ENCODE measurements at regions not wholly inside any gene's neighbourhood (a gene's known extent, or its start where the extent isn't known, plus 50 kb on each side); places are given as distances from the start of the nearest gene placed in this dataset.

- Histone ChIP-seq H3K27me3 (no peaks in the 10 kb centered on the region), H3K36me3 (no peaks in the 10 kb centered on the region), H3K4me3 (no peak overlapping the region), H3K9me3 (no peaks in the 10 kb centered on the region)
- no peak for DNase-seq
Measured at GRCh38 chr3:22971497-22971896, 231.6 kb upstream of the UBE2E2 start.

GRCh38 chr3:22977042-22977441 is 226.1 kb upstream of the UBE2E2 start:
- no peak overlapping the region for H3K4me3 ChIP-seq
- H3K36me3 ChIP-seq, result no peaks in the 10 kb centered on the region
- no peaks in the 10 kb centered on the region for H3K27me3 ChIP-seq
- no peaks in the 10 kb centered on the region for H3K9me3 ChIP-seq
- DNase-seq, result no peak

GRCh38 chr3:22977650-22978289 is 225.4 kb upstream of the UBE2E2 start:
- Histone ChIP-seq H3K27me3 (no peaks in the 10 kb centered on the region), H3K4me3 (no peak overlapping the region), H3K36me3 (no peaks in the 10 kb centered on the region), H3K9me3 (no peaks in the 10 kb centered on the region)
- no peak for DNase-seq

- no peaks in the 10 kb centered on the region for H3K27me3 ChIP-seq
- H3K36me3 ChIP-seq, result no peaks in the 10 kb centered on the region
- no peak overlapping the region for H3K4me3 ChIP-seq
- no peaks in the 10 kb centered on the region for H3K9me3 ChIP-seq
- DNase-seq, result no peak
Measured at GRCh38 chr3:22979581-22979980, 223.5 kb upstream of the UBE2E2 start.

GRCh38 chr3:22980346-22980745 is 222.8 kb upstream of the UBE2E2 start:
- no peaks in the 10 kb centered on the region for H3K27me3 ChIP-seq
- DNase-seq, result no peak

GRCh38 chr3:22981166-22981565 is 222.0 kb upstream of the UBE2E2 start:
- H3K36me3 ChIP-seq, result no peaks in the 10 kb centered on the region
- no peak for DNase-seq
- no peaks in the 10 kb centered on the region for H3K27me3 ChIP-seq
- H3K4me3 ChIP-seq, result no peak overlapping the region
- H3K9me3 ChIP-seq, result no peaks in the 10 kb centered on the region

More at GRCh38 chr3:22980346-22980745, 222.8 kb upstream of the UBE2E2 start:
- Histone ChIP-seq H3K4me3 (no peak overlapping the region), H3K9me3 (no peaks in the 10 kb centered on the region), H3K36me3 (no peaks in the 10 kb centered on the region)

GRCh38 chr3:22981861-22982260 is 221.3 kb upstream of the UBE2E2 start:
- no peaks in the 10 kb centered on the region for H3K9me3 ChIP-seq
- no peaks in the 10 kb centered on the region for H3K36me3 ChIP-seq
- H3K4me3 ChIP-seq, result no peak overlapping the region
- no peaks in the 10 kb centered on the region for H3K27me3 ChIP-seq
- DNase-seq, result no peak

GRCh38 chr3:22982981-22983587 is 220.0 kb upstream of the UBE2E2 start:
- DNase-seq, result no peak
- Histone ChIP-seq H3K9me3 (no peaks in the 10 kb centered on the region), H3K36me3 (no peaks in the 10 kb centered on the region), H3K4me3 (no peak overlapping the region), H3K27me3 (no peaks in the 10 kb centered on the region)

- H3K9me3 ChIP-seq, result no peaks in the 10 kb centered on the region
- no peak overlapping the region for H3K4me3 ChIP-seq
- no peaks in the 10 kb centered on the region for H3K27me3 ChIP-seq
- no peak for DNase-seq
- no peaks in the 10 kb centered on the region for H3K36me3 ChIP-seq
Measured at GRCh38 chr3:22986958-22987357, 216.2 kb upstream of the UBE2E2 start.

GRCh38 chr3:22988566-22988965 is 214.6 kb upstream of the UBE2E2 start:
- Histone ChIP-seq H3K27me3 (no peaks in the 10 kb centered on the region), H3K36me3 (no peaks in the 10 kb centered on the region), H3K4me3 (no peak overlapping the region), H3K9me3 (no peaks in the 10 kb centered on the region)
- no peak for DNase-seq

GRCh38 chr3:22989716-22990115 is 213.4 kb upstream of the UBE2E2 start:
- no peak for DNase-seq
- no peak overlapping the region for H3K4me3 ChIP-seq
- no peaks in the 10 kb centered on the region for H3K27me3 ChIP-seq
- H3K36me3 ChIP-seq, result no peaks in the 10 kb centered on the region
- no peaks in the 10 kb centered on the region for H3K9me3 ChIP-seq

- Histone ChIP-seq H3K4me3 (no peak overlapping the region), H3K36me3 (no peaks in the 10 kb centered on the region), H3K9me3 (no peaks in the 10 kb centered on the region), H3K27me3 (no peaks in the 10 kb centered on the region)
- no peak for DNase-seq
Measured at GRCh38 chr3:22990291-22991200, 212.6 kb upstream of the UBE2E2 start.

GRCh38 chr3:22994781-22995180 is 208.3 kb upstream of the UBE2E2 start:
- Histone ChIP-seq H3K4me3 (no peak overlapping the region), H3K9me3 (no peaks in the 10 kb centered on the region), H3K36me3 (no peaks in the 10 kb centered on the region), H3K27me3 (no peaks in the 10 kb centered on the region)
- DNase-seq, result no peak

GRCh38 chr3:22996920-22997571 is 206.1 kb upstream of the UBE2E2 start:
- no peaks in the 10 kb centered on the region for H3K36me3 ChIP-seq
- H3K4me3 ChIP-seq, result no peak overlapping the region
- no peaks in the 10 kb centered on the region for H3K9me3 ChIP-seq
- no peak for DNase-seq
- no peaks in the 10 kb centered on the region for H3K27me3 ChIP-seq

GRCh38 chr3:23000371-23000770 is 202.8 kb upstream of the UBE2E2 start:
- Histone ChIP-seq H3K27me3 (no peaks in the 10 kb centered on the region), H3K4me3 (no peak overlapping the region), H3K36me3 (no peaks in the 10 kb centered on the region), H3K9me3 (no peaks in the 10 kb centered on the region)
- no peak for DNase-seq

GRCh38 chr3:23002151-23002550 is 201.0 kb upstream of the UBE2E2 start:
- Histone ChIP-seq H3K4me3 (no peak overlapping the region), H3K36me3 (no peaks in the 10 kb centered on the region), H3K27me3 (no peaks in the 10 kb centered on the region), H3K9me3 (no peaks in the 10 kb centered on the region)
- DNase-seq, result no peak

Data from MG63 (cell line).